ENCODE measurements at regions not wholly inside any gene's neighbourhood (a gene's known extent, or its start where the extent isn't known, plus 50 kb on each side); places are given as distances from the start of the nearest gene placed in this dataset.

GRCh38 chr1:229089586-229090208 lies 181.2 kb upstream of the RAB4A start:
- H2AFZ ChIP-seq (ENCODE audit: low read length), result no peak overlapping the region
- no peaks in the 10 kb centered on the region for H4K20me1 ChIP-seq (ENCODE audit: insufficient read depth, low read length)
- no peaks in the 10 kb centered on the region for H3K36me3 ChIP-seq (replicated peaks; ENCODE audit: insufficient read depth, low read length)
- H3K27ac ChIP-seq (ENCODE audit: low read length), result no peak overlapping the region
- no peaks in the 10 kb centered on the region for H3K79me2 ChIP-seq (ENCODE audit: low read length)
- no peak overlapping the region for H3K9ac ChIP-seq (ENCODE audit: low read length)
- peaks cover 7% of the 10 kb centered on the region; the same call in 1 of the 2 replicates for H3K4me1 ChIP-seq (ENCODE audit: low read length)
- no peaks in the 10 kb centered on the region for H3K9me2 ChIP-seq (replicated peaks; ENCODE audit: insufficient read depth, low read length)
- no peaks in the 10 kb centered on the region for H3F3A ChIP-seq (ENCODE audit: insufficient read depth, low read length)
- no peaks in the 10 kb centered on the region for H3K9me3 ChIP-seq (replicated peaks; ENCODE audit: insufficient read depth, low read length)
- no peak overlapping the region for H3K4me2 ChIP-seq (ENCODE audit: low read depth, low read length)
- no peak overlapping the region for H3K4me3 ChIP-seq (ENCODE audit: low read length)
- TF ChIP-seq EZH2 (optimal IDR thresholded peaks at IDR 0.05; ENCODE audit: low read depth, low read length), result no peak
- no peaks in the 10 kb centered on the region for H3K27me3 ChIP-seq (replicated peaks; ENCODE audit: insufficient read depth, low read length)
- no peak for DNase-seq

- DNase-seq, result no peak
- H3K36me3 ChIP-seq (replicated peaks; ENCODE audit: insufficient read depth, low read length), result no peaks in the 10 kb centered on the region
- no peak overlapping the region for H3K9ac ChIP-seq (ENCODE audit: low read length)
- H4K20me1 ChIP-seq (ENCODE audit: insufficient read depth, low read length), result no peaks in the 10 kb centered on the region
- H3K9me2 ChIP-seq (replicated peaks; ENCODE audit: insufficient read depth, low read length), result no peaks in the 10 kb centered on the region
- no peaks in the 10 kb centered on the region for H3K79me2 ChIP-seq (ENCODE audit: low read length)
- H3K4me1 ChIP-seq (ENCODE audit: low read length), result peaks cover 7% of the 10 kb centered on the region; the same call in 1 of the 2 replicates
- no peaks in the 10 kb centered on the region for H3F3A ChIP-seq (ENCODE audit: insufficient read depth, low read length)
- no peak for TF ChIP-seq CTCF (IDR thresholded peaks at IDR 0.05; ENCODE audit: low read length)
- TF ChIP-seq EZH2 (optimal IDR thresholded peaks at IDR 0.05; ENCODE audit: low read depth, low read length), result no peak
- no peak for TF ChIP-seq EZH2phosphoT487 (IDR thresholded peaks at IDR 0.05; ENCODE audit: low read length)
- no peak overlapping the region for H2AFZ ChIP-seq (ENCODE audit: low read length)
- H3K4me2 ChIP-seq (ENCODE audit: low read depth, low read length), result no peak overlapping the region
- H3K27ac ChIP-seq (ENCODE audit: low read length), result no peak overlapping the region
- no peaks in the 10 kb centered on the region for H3K27me3 ChIP-seq (replicated peaks; ENCODE audit: insufficient read depth, low read length)
- H3K9me3 ChIP-seq (replicated peaks; ENCODE audit: insufficient read depth, low read length), result no peaks in the 10 kb centered on the region
- H3K4me3 ChIP-seq (ENCODE audit: low read length), result no peak overlapping the region
Measured at GRCh38 chr1:229091721-229092136, 179.2 kb upstream of the RAB4A start.

- TF ChIP-seq CTCF (IDR thresholded peaks at IDR 0.05; ENCODE audit: low read length), result no peak
- H3F3A ChIP-seq (ENCODE audit: insufficient read depth, low read length), result no peaks in the 10 kb centered on the region
- H4K20me1 ChIP-seq (ENCODE audit: insufficient read depth, low read length), result no peaks in the 10 kb centered on the region
- no peaks in the 10 kb centered on the region for H3K36me3 ChIP-seq (replicated peaks; ENCODE audit: insufficient read depth, low read length)
- 0 out of 2 replicates have a peak overlapping the region, but pooled peaks have one; percentile 4 for H3K4me2 ChIP-seq (ENCODE audit: low read depth, low read length)
- no peaks in the 10 kb centered on the region for H3K27me3 ChIP-seq (replicated peaks; ENCODE audit: insufficient read depth, low read length)
- no peaks in the 10 kb centered on the region for H3K9me3 ChIP-seq (replicated peaks; ENCODE audit: insufficient read depth, low read length)
- H3K27ac ChIP-seq (ENCODE audit: low read length), result no peak overlapping the region
- H3K9me2 ChIP-seq (replicated peaks; ENCODE audit: insufficient read depth, low read length), result no peaks in the 10 kb centered on the region
- no peaks in the 10 kb centered on the region for H3K79me2 ChIP-seq (ENCODE audit: low read length)
- peak; percentile 25 for DNase-seq
- peak overlapping the region; percentile 32 for H2AFZ ChIP-seq (ENCODE audit: low read length)
- H3K4me1 ChIP-seq (ENCODE audit: low read length), result peaks cover 7% of the 10 kb centered on the region; the same call in 1 of the 2 replicates
- H3K9ac ChIP-seq (ENCODE audit: low read length), result no peak overlapping the region
- no peak overlapping the region for H3K4me3 ChIP-seq (ENCODE audit: low read length)
Measured at GRCh38 chr1:229092377-229093237, 178.3 kb upstream of the RAB4A start.

GRCh38 chr1:229093238-229093540 lies 177.7 kb upstream of the RAB4A start:
- H3K79me2 ChIP-seq (ENCODE audit: low read length), result no peaks in the 10 kb centered on the region
- peaks cover 7% of the 10 kb centered on the region; the same call in 1 of the 2 replicates for H3K4me1 ChIP-seq (ENCODE audit: low read length)
- TF ChIP-seq EZH2 (optimal IDR thresholded peaks at IDR 0.05; ENCODE audit: low read depth, low read length) (no peak), EZH2phosphoT487 (IDR thresholded peaks at IDR 0.05; ENCODE audit: low read length) (no peak), CTCF (IDR thresholded peaks at IDR 0.05; ENCODE audit: low read length) (no peak)
- H3K9me2 ChIP-seq (replicated peaks; ENCODE audit: insufficient read depth, low read length), result no peaks in the 10 kb centered on the region
- H3K4me3 ChIP-seq (ENCODE audit: low read length), result no peak overlapping the region
- H3K9ac ChIP-seq (ENCODE audit: low read length), result no peak overlapping the region
- peak overlapping the region; percentile 32 for H2AFZ ChIP-seq (ENCODE audit: low read length)
- H3K27ac ChIP-seq (ENCODE audit: low read length), result no peak overlapping the region
- no peaks in the 10 kb centered on the region for H3F3A ChIP-seq (ENCODE audit: insufficient read depth, low read length)
- no peaks in the 10 kb centered on the region for H3K9me3 ChIP-seq (replicated peaks; ENCODE audit: insufficient read depth, low read length)
- no peak for DNase-seq
- no peaks in the 10 kb centered on the region for H3K36me3 ChIP-seq (replicated peaks; ENCODE audit: insufficient read depth, low read length)
- no peaks in the 10 kb centered on the region for H3K27me3 ChIP-seq (replicated peaks; ENCODE audit: insufficient read depth, low read length)
- H3K4me2 ChIP-seq (ENCODE audit: low read depth, low read length), result 0 out of 2 replicates have a peak overlapping the region, but pooled peaks have one; percentile 4
- no peaks in the 10 kb centered on the region for H4K20me1 ChIP-seq (ENCODE audit: insufficient read depth, low read length)
